OCI-LY1 (cell line): ENCODE measurements at regions not wholly inside any gene's neighbourhood (a gene's known extent, or its start where the extent isn't known, plus 50 kb on each side); places are given as distances from the start of the nearest gene placed in this dataset.

ENCODE experiments used
- CTCF ChIP-seq: fragments of 200-600 bp; sonication (generic), shearing (Covaris generic); IDR thresholded peaks from 2 replicates; pipeline ENCODE4 v1.5.1; 2017; ENCODE audit warnings: mild to moderate bottlenecking, antibody characterized with exemption, low read length, moderate library complexity, mixed read lengths
- EZH2 ChIP-seq: fragments of 200-600 bp; sonication (generic), shearing (Covaris generic); IDR thresholded peaks from 2 replicates; pipeline ENCODE4 v1.8.0; 2017; ENCODE audit warnings: borderline replicate concordance, mixed run types, mild to moderate bottlenecking, antibody characterized with exemption, low read length, moderate library complexity, mixed read lengths

GRCh38 chr19:31897292-31897691 is 448.1 kb upstream of the ZNF507 start:
- TF ChIP-seq CTCF (no peak), EZH2 (no peak)
